ENCODE measurements at regions not wholly inside any gene's neighbourhood (a gene's known extent, or its start where the extent isn't known, plus 50 kb on each side); places are given as distances from the start of the nearest gene placed in this dataset.

GRCh38 chr4:162661913-162662312 lies 498.1 kb upstream of the FSTL5 start:
- TF ChIP-seq DPF2 (IDR thresholded peaks at IDR 0.05) (no peak), STAT3 (IDR thresholded peaks at IDR 0.05; ENCODE audit: low read depth, low read length) (no peak), SKIL (IDR thresholded peaks at IDR 0.05; ENCODE audit: low read depth, poor library complexity, severe bottlenecking) (no peak), TCF12 (IDR thresholded peaks at IDR 0.05; ENCODE audit: low read depth, low read length) (no peak), TAF1 (IDR thresholded peaks at IDR 0.05; ENCODE audit: borderline replicate concordance, low read depth, low read length) (no peak), CTCF (IDR thresholded peaks at IDR 0.05 in 2 of 3, conservative IDR thresholded peaks at IDR 0.05 in 1 of 3; ENCODE audit: control insufficient read depth in 2 of 3, extremely low read depth in 1 of 3, insufficient read depth in 1 of 3, low read depth in 3 of 3, low read length in 3 of 3) (no peak), FOXK2 (IDR thresholded peaks at IDR 0.05) (no peak), POLR2A (IDR thresholded peaks at IDR 0.05; ENCODE audit: low read depth, low read length) (no peak), EP300 (IDR thresholded peaks at IDR 0.05; ENCODE audit: borderline replicate concordance in 1 of 2, control insufficient read depth in 1 of 2, low read depth in 2 of 2, low read length in 2 of 2) (no peak), CHD2 (IDR thresholded peaks at IDR 0.05; ENCODE audit: borderline replicate concordance, low read depth, low read length) (no peak), EZH2 (IDR thresholded peaks at IDR 0.05; ENCODE audit: borderline replicate concordance, control insufficient read depth, low read depth, low read length) (no peak), ZBTB4 (CRISPR knock-in tag; IDR thresholded peaks at IDR 0.05) (no peak), ZNF274 (IDR thresholded peaks at IDR 0.05; ENCODE audit: insufficient read depth, insufficient read length) (no peak), BACH1 (IDR thresholded peaks at IDR 0.05; ENCODE audit: borderline replicate concordance) (no peak)

Measured in GM12878 (cell line).